GM12891 (cell line): ENCODE measurements at regions not wholly inside any gene's neighbourhood (a gene's known extent, or its start where the extent isn't known, plus 50 kb on each side); places are given as distances from the start of the nearest gene placed in this dataset.

Experiments
- POLR2A ChIP-seq: IDR thresholded peaks from 2 replicates; pipeline ENCODE4 v1.6.1; 2011; ENCODE audit warnings: low read depth, low read length, control low read depth
- POLR2AphosphoS5 ChIP-seq: IDR thresholded peaks from 2 replicates; pipeline ENCODE4 v1.6.1; 2011; ENCODE audit warnings: low read depth, low read length, control low read depth
- TAF1 ChIP-seq: IDR thresholded peaks from 2 replicates; pipeline ENCODE4 v1.6.1; 2011; ENCODE audit warnings: low read depth, low read length, control low read depth

DNA sequence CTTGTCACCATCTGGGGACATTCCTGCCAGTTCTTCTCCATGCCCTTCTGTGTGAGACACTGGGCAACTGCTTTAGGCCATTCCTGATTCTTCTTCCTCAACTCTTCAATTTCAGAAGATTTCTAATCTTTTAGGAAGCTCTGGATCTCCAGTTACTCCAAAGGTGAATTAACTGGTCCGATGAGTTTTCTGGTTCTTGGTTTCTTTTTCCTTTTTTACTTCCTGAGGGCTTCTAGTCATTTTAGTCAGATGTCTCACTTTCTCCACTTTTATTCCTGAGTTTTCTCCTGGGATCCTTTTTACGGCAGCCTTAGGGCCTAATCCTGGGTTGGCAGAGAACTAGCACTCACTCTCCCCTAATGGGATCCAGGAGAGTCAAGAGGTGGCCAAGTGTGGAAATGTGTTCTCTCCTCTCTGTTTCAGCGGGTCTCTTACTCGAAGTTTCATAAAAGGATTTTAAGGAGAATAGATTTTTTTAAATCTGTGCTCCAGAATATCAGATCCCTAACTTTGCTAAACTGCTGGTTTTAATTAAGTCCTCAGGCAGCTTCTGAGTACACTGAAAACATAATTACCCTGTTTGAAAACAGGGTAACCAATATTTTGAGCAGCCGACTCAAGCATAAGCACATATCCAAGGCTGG is 107.6 kb downstream of the RMI2 start:
- TF ChIP-seq TAF1, result no peak
- TF ChIP-seq POLR2A, result no peak
- TF ChIP-seq POLR2AphosphoS5, result no peak
